GM10847 (cell line): ENCODE measurements at regions not wholly inside any gene's neighbourhood (a gene's known extent, or its start where the extent isn't known, plus 50 kb on each side); places are given as distances from the start of the nearest gene placed in this dataset.

Experiments
- POLR2A ChIP-seq: IDR thresholded peaks from 2 replicates; pipeline ENCODE4 v1.6.1; 2011; ENCODE audit not compliant: insufficient read length; ENCODE audit errors: extremely low read depth

- no peak for TF ChIP-seq POLR2A
Measured at GRCh38 chr14:53896726-53897125, 59.9 kb downstream of the BMP4 start.

DNA sequence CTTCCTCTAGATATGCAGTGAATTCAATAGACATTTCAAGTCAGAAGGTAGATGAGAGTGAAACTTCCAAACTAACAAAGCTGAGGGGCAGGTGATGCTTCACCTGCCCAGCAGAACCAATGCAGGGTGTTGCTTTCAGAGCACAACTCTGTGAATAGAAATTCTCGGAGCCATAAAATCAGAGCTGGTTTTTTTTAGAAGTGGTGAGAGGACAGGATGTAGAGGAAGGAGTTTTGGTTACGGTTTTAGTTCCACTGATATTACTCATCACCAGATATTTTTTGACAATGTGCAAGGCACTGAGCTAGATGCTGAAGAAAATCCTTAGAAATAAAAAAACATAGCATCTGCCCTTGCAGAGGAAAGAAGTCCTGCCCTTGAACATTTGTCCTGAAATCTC is 62.2 kb downstream of the BMP4 start:
- TF ChIP-seq POLR2A: no peak

- TF ChIP-seq POLR2A: no peak
Measured at GRCh38 chr14:53893374-53893773, 63.3 kb downstream of the BMP4 start.

- no peak for TF ChIP-seq POLR2A
Measured at GRCh38 chr14:53890611-53891101, 66.0 kb downstream of the BMP4 start.

DNA sequence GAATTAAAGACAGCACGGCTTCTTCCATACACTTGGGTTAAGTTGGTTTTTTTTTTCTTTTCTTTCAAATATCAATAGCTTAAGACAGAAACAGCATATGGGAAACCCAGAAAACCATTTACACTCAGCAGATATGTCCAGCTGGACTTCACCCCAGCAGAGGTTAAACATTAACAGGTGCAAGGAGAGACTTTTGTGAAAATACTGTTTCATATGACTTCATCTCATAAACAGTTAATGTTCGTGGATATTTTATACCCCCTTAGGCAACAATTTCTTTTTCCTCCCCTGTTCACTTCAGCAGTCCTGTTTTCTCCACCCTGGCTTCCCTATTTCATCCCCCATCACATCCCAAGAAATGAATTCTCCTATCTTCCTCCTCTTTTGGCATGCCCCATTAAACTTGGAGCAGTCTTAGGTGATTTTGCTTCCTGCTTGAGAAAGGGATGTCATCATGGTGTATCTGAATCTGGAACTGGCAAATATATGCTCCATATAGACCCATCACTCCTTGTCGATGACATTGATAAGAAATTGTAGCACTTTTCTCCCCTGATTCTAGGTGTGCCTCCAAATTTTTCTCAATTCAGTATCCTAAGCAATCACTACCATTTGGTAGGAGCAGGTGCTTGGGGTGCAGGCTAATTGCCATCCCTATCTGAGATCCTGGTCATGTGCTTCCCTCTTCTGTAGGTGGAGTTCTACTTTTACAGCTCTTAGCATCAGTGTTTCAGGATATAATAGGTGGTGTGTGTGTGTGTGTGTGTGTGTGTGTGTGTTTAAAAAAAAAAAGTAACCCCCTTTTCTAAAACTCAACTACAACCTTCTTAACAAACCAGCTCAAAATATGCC is 67.9 kb downstream of the BMP4 start:
- TF ChIP-seq POLR2A: no peak

GRCh38 chr14:53885136-53885640 is 71.4 kb downstream of the BMP4 start:
- TF ChIP-seq POLR2A: no peak

- TF ChIP-seq POLR2A: no peak
Measured at GRCh38 chr14:53884601-53885000, 72.0 kb downstream of the BMP4 start.

- no peak for TF ChIP-seq POLR2A
Measured at GRCh38 chr14:53883739-53884138, 72.9 kb downstream of the BMP4 start.

DNA sequence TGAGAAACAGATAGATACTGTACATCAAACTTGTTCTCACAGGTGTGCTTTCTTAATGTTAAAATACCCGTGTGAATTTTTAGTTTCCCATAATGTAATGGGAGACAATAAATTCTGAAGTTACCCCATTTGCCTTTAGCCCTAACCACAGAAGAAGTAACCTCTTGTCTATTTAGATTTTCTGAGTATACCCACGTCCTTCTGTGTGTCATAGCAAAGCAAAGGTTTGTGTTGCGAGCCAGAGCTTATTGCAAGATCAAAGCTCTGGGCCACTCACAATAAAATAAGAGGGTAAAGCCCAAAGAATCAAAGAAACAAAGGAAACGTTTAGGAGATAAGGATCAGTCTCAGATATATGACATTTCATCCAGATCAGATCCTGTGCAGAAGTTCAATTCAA is 73.9 kb downstream of the BMP4 start:
- no peak for TF ChIP-seq POLR2A

- no peak for TF ChIP-seq POLR2A
Measured at GRCh38 chr14:53881921-53882320, 74.7 kb downstream of the BMP4 start.

- TF ChIP-seq POLR2A: no peak
Measured at GRCh38 chr14:53881161-53881871, 75.3 kb downstream of the BMP4 start.

GRCh38 chr14:53880761-53881160 is 75.9 kb downstream of the BMP4 start:
- no peak for TF ChIP-seq POLR2A

- TF ChIP-seq POLR2A: no peak
Measured at GRCh38 chr14:53879747-53880146, 76.9 kb downstream of the BMP4 start.

GRCh38 chr14:53879022-53879686 is 77.5 kb downstream of the BMP4 start:
- no peak for TF ChIP-seq POLR2A

GRCh38 chr14:53875324-53875897 is 81.2 kb downstream of the BMP4 start:
- TF ChIP-seq POLR2A: no peak

- no peak for TF ChIP-seq POLR2A
Measured at GRCh38 chr14:53874704-53875103, 81.9 kb downstream of the BMP4 start.

DNA sequence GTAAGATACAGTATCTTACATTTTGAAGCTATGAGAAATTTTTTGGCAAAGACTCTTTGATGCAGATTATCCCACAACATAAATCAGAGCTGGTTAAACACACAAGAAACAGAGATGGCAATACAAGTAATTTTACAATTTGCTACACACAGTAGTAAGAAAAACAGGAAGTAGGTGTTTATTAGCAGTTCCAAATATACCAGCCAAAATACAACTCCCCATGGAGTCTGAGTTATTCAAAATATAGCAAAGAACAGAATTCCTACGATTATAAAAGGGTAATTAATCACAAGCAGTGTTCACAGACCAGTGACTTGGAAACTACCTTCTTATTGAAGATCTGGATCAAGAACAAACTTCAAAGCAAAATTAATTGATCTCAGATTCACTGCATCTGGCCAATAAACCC is 83.9 kb downstream of the BMP4 start:
- TF ChIP-seq POLR2A: no peak
